Myocyte (in vitro differentiated cells): ENCODE measurements at regions not wholly inside any gene's neighbourhood (a gene's known extent, or its start where the extent isn't known, plus 50 kb on each side); places are given as distances from the start of the nearest gene placed in this dataset.

Experiments
- DNase-seq: peaks from one replicate; pipeline ENCODE4 v3.0.0-alpha.2; 2012; ENCODE audit warnings: low read depth

- no peak for DNase-seq
Observed at GRCh38 chr4:36394352-36394903, 113.0 kb downstream of the DTHD1 start.

- DNase-seq = no peak
Observed at GRCh38 chr4:36399762-36400353, 118.4 kb downstream of the DTHD1 start.

- no peak for DNase-seq
Observed at GRCh38 chr4:36402008-36402758, 120.8 kb downstream of the DTHD1 start.

GRCh38 chr4:36411338-36411737 is 129.9 kb downstream of the DTHD1 start:
- DNase-seq = no peak

- DNase-seq = no peak
Observed at GRCh38 chr4:36414248-36414647, 132.8 kb downstream of the DTHD1 start.

- DNase-seq = no peak
Observed at GRCh38 chr4:36417146-36417545, 135.7 kb downstream of the DTHD1 start.

GRCh38 chr4:36420111-36420679 is 138.8 kb downstream of the DTHD1 start:
- DNase-seq = no peak

GRCh38 chr4:36422607-36423006 is 141.2 kb downstream of the DTHD1 start:
- DNase-seq = no peak

- no peak for DNase-seq
Observed at GRCh38 chr4:36426741-36427140, 145.3 kb downstream of the DTHD1 start.

- DNase-seq = no peak
Observed at GRCh38 chr4:36427696-36428095, 146.3 kb downstream of the DTHD1 start.

- DNase-seq = no peak
Observed at GRCh38 chr4:36432586-36432985, 151.2 kb downstream of the DTHD1 start.

- no peak for DNase-seq
Observed at GRCh38 chr4:36439556-36439955, 158.1 kb downstream of the DTHD1 start.

- DNase-seq = no peak
Observed at GRCh38 chr4:36445480-36445879, 164.1 kb downstream of the DTHD1 start.

GRCh38 chr4:36446275-36446674 is 164.9 kb downstream of the DTHD1 start:
- no peak for DNase-seq

GRCh38 chr4:36461344-36461743 is 179.9 kb downstream of the DTHD1 start:
- no peak for DNase-seq

- DNase-seq = no peak
Observed at GRCh38 chr4:36467670-36468069, 186.3 kb downstream of the DTHD1 start.

- no peak for DNase-seq
Observed at GRCh38 chr4:36471903-36472302, 190.5 kb downstream of the DTHD1 start.

GRCh38 chr4:36476135-36476534 is 194.7 kb downstream of the DTHD1 start:
- no peak for DNase-seq

- no peak for DNase-seq
Observed at GRCh38 chr4:36477861-36478260, 196.4 kb downstream of the DTHD1 start.

GRCh38 chr4:36485885-36486284 is 204.5 kb downstream of the DTHD1 start:
- DNase-seq = no peak

GRCh38 chr4:36489798-36490197 is 208.4 kb downstream of the DTHD1 start:
- no peak for DNase-seq

GRCh38 chr4:36492041-36492440 is 210.6 kb downstream of the DTHD1 start:
- DNase-seq = no peak

- no peak for DNase-seq
Observed at GRCh38 chr4:36492590-36492989, 211.2 kb downstream of the DTHD1 start.
